GM18505 (cell line): ENCODE measurements at regions not wholly inside any gene's neighbourhood (a gene's known extent, or its start where the extent isn't known, plus 50 kb on each side); places are given as distances from the start of the nearest gene placed in this dataset.
A peak's percentile ranks its signal among the peaks of the same experiment; 100 is the strongest.

ENCODE experiments used
- ATAC-seq: cut with Tn5 transposase; IDR thresholded peaks from one replicate; pipeline ENCODE4 v1.9.1; 2021; ENCODE audit not compliant: unreplicated experiment
- POLR2A ChIP-seq: IDR thresholded peaks from 4 replicates; pipeline ENCODE4 v1.6.1; 2011; ENCODE audit warnings: borderline replicate concordance; ENCODE audit not compliant: insufficient read depth, insufficient read length; ENCODE audit errors: extremely low read depth

GRCh38 chr10:113290137-113290536 is 262.7 kb upstream of the HABP2 start:
- no peak for TF ChIP-seq POLR2A
- no peak for ATAC-seq

- no peak for TF ChIP-seq POLR2A
- ATAC-seq: no peak
Observed at GRCh38 chr10:113291413-113291812, 261.4 kb upstream of the HABP2 start.

- no peak for ATAC-seq
- no peak for TF ChIP-seq POLR2A
Observed at GRCh38 chr10:113292086-113292485, 260.8 kb upstream of the HABP2 start.

GRCh38 chr10:113292743-113293142 is 260.1 kb upstream of the HABP2 start:
- no peak for TF ChIP-seq POLR2A

GRCh38 chr10:113293167-113293566 is 259.7 kb upstream of the HABP2 start:
- no peak for ATAC-seq
- TF ChIP-seq POLR2A: no peak

More at GRCh38 chr10:113292743-113293142, 260.1 kb upstream of the HABP2 start:
- no peak for ATAC-seq

GRCh38 chr10:113294868-113295267 is 258.0 kb upstream of the HABP2 start:
- no peak for TF ChIP-seq POLR2A

GRCh38 chr10:113297226-113297625 is 255.6 kb upstream of the HABP2 start:
- no peak for TF ChIP-seq POLR2A
- no peak for ATAC-seq

More at GRCh38 chr10:113294868-113295267, 258.0 kb upstream of the HABP2 start:
- no peak for ATAC-seq

GRCh38 chr10:113298616-113299015 is 254.2 kb upstream of the HABP2 start:
- ATAC-seq: no peak
- no peak for TF ChIP-seq POLR2A

GRCh38 chr10:113300201-113300600 is 252.7 kb upstream of the HABP2 start:
- no peak for TF ChIP-seq POLR2A
- ATAC-seq: no peak

- TF ChIP-seq POLR2A: no peak
- peak; percentile 84 for ATAC-seq
Observed at GRCh38 chr10:113300617-113301016, 252.2 kb upstream of the HABP2 start.

- ATAC-seq: no peak
- TF ChIP-seq POLR2A: no peak
Observed at GRCh38 chr10:113301342-113301984, 251.4 kb upstream of the HABP2 start.

GRCh38 chr10:113302062-113302461 is 250.8 kb upstream of the HABP2 start:
- no peak for ATAC-seq
- TF ChIP-seq POLR2A: no peak

GRCh38 chr10:113303544-113304146 is 249.2 kb upstream of the HABP2 start:
- no peak for ATAC-seq
- no peak for TF ChIP-seq POLR2A

GRCh38 chr10:113304726-113305125 is 248.1 kb upstream of the HABP2 start:
- TF ChIP-seq POLR2A: no peak
- ATAC-seq: no peak

- ATAC-seq: no peak
- no peak for TF ChIP-seq POLR2A
Observed at GRCh38 chr10:113305871-113306270, 247.0 kb upstream of the HABP2 start.

GRCh38 chr10:113309791-113310190 is 243.1 kb upstream of the HABP2 start:
- no peak for ATAC-seq
- TF ChIP-seq POLR2A: no peak

- no peak for TF ChIP-seq POLR2A
- no peak for ATAC-seq
Observed at GRCh38 chr10:113310347-113310746, 242.5 kb upstream of the HABP2 start.
